GM18502 (cell line): ENCODE measurements at regions not wholly inside any gene's neighbourhood (a gene's known extent, or its start where the extent isn't known, plus 50 kb on each side); places are given as distances from the start of the nearest gene placed in this dataset.
"Not testable (repeated sequence)": the region's sequence is repeated elsewhere in the genome, so short reads cannot be mapped to it uniquely, and the experiment has no call there.

ENCODE experiments used
- ATAC-seq: cut with Tn5 transposase; IDR thresholded peaks from one replicate; pipeline ENCODE4 v1.9.1; 2021; ENCODE audit warnings: mild to moderate bottlenecking; ENCODE audit not compliant: unreplicated experiment, poor library complexity

DNA sequence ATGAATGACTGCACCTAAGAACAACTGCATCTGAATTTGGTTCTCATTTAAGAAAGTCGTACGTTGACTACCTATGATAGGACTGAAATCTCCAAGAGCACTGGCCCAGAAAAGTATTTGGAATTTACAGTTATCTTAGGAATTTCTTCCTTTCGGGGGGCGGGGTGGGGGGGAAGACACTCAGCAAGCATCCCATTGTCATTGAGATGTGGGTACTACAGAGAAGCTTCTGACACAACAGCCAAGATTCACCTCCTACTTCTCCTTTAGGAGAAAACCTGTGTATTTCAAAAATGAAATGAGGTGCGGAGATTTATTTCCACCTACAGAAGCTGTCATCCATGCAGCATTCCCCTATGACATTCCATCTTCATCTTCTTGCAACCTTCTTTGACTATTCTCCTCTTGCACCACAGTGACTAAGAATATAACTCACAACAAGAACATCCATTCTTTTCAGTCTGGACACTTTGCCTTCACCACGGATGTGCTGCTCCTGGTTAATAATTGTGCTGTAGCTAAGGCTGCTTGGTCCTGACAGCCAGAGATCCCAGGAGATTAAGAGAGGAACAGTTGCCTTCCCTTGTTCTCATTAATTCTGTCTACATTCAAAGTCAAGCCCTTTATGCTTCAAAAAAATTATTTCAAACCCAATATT lies 98.4 kb upstream of the FRMD4A start:
- no peak for ATAC-seq

DNA sequence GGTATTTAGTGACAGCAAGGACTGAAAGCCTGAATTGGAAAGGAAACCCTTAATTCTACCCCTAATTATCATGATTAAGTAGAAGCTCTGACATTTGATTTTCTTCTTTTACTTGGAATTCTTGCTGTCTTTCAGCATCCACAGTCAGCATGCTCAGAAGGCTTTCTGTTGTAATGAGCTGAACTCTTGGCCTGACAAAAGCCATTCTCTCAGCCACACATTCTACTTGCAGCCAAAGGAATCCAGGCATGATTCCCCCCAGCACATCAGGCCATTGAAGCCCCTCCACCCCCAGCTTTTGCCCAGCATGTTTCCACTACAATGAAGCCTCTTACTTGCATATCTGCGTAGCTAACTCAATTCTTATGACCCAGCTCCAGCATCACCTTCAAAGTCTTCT lies 94.3 kb upstream of the FRMD4A start:
- no peak for ATAC-seq

DNA sequence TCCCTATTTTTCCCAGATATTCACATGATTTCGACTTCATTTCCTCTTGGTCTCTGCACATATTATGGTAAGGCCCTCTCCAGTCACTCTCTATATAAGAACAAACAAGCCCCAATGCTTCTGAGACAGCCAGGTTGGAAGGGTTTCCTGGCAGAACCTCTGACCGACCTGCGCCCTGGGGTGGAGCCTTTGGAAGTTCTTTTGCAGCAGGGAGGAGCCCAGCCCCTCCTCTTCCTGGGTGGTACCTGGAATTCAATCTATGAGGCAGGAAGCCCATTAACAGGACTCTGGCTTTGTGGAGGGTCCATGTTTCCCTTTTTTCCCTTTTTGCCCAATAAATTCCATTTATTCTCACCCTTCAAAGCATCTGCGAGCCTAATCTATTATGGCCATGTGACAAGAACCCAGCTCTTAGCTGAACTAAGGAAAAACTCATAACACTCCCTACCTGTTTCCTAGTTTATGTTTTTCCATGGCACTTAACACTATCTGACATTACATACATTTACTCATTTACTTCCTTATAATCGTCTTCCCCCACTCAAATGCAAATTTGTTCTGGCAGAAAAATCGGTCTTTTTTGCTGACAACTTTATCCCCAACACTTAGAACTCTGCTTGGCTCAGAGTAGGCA lies 92.5 kb upstream of the FRMD4A start:
- no peak for ATAC-seq

- ATAC-seq: no peak
These were observed 91.7 kb upstream of the FRMD4A start for GRCh38 chr10:14422431-14422830.

- ATAC-seq: no peak
These were observed 91.2 kb upstream of the FRMD4A start for GRCh38 chr10:14421941-14422340.

DNA sequence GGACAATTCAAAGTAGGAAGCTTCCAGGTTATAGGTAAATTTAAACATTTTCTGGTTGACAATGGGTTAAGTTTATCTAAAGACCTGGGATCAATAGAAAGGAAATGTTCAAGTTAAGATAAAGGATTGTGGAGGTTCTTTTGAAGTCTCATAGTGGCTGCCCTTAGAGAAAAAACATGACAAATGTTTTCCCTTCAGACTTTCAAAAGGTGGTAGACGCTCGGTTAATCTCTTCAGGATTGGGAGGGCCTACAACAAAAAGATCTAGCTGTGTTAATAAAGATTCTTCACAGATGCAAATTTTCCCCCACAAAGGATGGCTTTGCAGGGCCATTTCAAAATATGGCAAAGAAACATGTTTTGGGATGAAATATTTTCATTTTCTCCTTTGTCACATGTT lies 86.6 kb upstream of the FRMD4A start:
- not testable (repeated sequence) for ATAC-seq

- no peak for ATAC-seq
These were observed 85.6 kb upstream of the FRMD4A start for GRCh38 chr10:14416308-14416700.

GRCh38 chr10:14415676-14416307 lies 85.1 kb upstream of the FRMD4A start:
- no peak for ATAC-seq

DNA sequence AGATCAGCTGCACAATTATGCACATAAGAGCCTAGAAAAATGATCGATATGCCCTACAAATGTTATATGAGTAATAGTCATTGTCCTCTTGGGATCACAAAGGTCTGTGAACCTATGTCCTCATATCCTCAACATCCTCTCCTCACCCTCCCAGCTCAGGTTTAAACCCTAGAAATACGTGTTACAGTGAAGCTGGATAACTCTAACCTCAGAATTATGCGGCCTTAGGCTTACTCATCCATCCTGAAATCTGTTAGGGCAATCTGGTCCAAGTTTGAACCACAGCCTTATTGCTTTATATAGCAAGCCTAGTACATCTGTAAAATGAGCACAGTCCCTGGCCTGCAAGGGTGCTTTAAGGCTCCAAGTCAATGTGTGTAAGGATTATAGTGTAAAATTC lies 84.2 kb upstream of the FRMD4A start:
- ATAC-seq: no peak

DNA sequence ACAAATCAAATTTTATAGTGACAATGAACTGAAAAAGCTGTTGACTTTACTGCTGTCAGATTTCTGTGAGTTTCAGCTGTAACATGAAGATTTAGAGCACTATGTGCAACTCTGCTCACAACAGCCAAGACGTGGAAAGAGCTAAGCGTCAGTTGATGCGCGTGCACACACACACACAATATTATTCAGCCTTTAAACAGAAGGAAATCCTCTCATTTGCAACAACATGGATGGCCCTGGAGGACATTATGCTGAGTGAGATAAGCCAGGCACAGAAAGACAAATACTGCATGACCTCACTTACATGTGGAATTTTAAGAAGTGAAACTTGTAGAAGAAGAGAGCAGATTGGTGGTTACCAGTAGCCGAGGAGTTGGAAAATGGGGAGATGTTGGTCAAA lies 82.8 kb upstream of the FRMD4A start:
- ATAC-seq: no peak

GRCh38 chr10:14412624-14413023 lies 81.9 kb upstream of the FRMD4A start:
- ATAC-seq: no peak

- no peak for ATAC-seq
These were observed 79.2 kb upstream of the FRMD4A start for GRCh38 chr10:14409856-14410458.

- ATAC-seq: no peak
These were observed 78.5 kb upstream of the FRMD4A start for GRCh38 chr10:14409247-14409646.

DNA sequence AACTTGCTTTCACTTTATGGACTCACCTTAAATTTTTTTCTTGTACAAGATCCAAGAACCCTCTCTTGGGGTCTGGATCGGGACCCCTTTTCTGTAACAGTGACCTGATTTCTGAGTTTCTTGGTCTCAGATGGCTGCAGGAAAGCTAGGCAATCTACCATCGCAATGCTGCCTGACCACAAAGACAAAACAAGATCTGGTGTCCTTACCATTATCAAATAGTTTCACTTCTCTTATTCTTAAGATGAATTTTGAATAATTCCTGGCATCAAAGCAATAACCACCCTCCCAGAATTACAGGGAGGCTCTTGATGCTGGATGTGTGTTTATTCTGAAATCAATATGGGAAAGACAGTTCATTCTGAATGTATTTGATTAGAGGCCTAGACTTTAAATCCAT lies 77.4 kb upstream of the FRMD4A start:
- ATAC-seq: no peak

DNA sequence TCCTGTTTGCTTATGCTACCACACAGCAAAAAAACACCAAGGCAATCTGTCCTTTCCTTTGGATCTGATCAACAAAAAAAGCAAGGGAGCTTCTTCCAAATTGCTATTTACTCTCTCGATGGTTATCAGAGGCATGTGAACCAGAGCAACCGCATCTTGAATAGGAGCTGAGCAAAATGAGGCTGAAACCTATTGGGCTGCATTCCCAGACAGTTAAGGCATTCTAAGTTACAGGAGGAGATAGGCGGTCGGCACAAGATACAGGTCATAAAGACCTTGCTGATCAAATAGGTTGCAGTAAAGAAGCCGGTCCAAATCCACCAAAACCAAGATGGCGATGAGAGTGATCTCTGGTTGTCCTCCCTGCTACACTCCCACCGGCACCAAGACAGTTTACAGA lies 76.8 kb upstream of the FRMD4A start:
- ATAC-seq: no peak

DNA sequence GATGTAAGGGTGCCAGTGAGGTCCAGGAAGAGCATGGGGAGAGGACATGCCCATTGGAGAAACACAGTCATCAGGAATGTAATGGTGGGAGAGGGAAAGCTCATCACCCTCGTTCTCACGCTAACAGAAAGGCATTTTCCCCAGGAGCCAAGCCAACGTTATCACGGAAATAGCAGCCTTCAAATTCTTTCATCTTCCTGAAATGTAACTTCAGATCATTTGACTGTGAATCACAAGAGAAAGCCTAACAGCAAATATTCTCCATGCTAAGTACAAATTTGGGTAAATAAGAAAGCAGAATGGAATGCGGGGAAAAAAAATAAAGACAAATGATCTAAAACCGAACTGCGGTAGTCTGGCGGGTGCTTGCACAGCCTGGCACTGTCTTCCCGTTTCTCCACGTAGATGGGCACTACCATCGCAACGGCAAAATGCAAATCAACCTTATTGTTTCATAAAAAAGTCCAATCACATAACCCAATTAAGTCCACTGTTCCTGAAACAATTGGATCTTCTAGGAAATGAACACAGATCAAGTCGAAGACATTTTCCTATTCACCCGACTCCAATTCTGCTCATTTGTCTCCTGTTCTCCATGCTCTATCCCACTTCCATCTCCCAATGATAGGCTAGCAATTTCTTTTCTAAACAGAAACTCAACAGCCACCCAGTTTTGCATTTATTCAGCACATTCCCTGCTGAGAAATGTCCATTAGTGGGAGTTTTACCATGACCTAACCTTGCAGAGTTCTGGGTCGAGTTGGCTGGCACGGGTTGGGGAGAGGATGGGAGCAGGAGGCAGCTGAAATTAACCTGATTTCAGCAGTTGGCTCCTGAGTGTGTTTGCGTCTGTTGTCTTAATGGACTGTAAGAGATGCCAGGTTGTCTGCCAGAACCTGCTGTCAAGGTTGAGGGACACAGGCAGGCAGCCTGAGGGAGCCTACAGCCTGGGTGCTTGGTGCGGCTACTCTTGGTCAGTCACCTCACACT lies 74.6 kb upstream of the FRMD4A start:
- ATAC-seq: no peak

GRCh38 chr10:14403881-14404623 lies 73.3 kb upstream of the FRMD4A start:
- no peak for ATAC-seq

- no peak for ATAC-seq
These were observed 72.6 kb upstream of the FRMD4A start for GRCh38 chr10:14403359-14403758.

DNA sequence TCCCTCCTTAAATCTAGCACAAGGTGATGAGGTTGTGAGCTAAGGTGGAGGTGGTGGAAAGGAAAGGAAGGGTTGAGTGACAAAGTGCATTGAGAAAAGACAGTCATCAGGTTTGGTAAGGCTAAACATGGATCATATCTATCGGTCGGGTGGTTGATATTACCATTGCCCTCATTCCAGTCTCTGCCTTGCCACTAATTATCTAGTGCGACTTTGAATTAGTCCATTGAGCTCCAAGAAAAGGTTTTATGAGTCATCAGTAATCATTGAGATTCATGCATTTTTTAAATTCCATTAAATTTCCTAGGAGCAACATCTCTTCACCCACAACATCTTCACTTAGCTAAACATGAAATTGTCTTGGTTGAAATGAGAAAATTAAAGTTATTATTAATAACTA lies 68.9 kb upstream of the FRMD4A start:
- no peak for ATAC-seq

- no peak for ATAC-seq
These were observed 66.3 kb upstream of the FRMD4A start for GRCh38 chr10:14397066-14397465.
